NCI-H2171 treated with DMSO at 0.1 percent for 48 hours (cell line): ENCODE measurements at regions not wholly inside any gene's neighbourhood (a gene's known extent, or its start where the extent isn't known, plus 50 kb on each side); places are given as distances from the start of the nearest gene placed in this dataset.
"Not testable (repeated sequence)": the region's sequence is repeated elsewhere in the genome, so short reads cannot be mapped to it uniquely, and the experiment has no call there.

Experiments used
- DNase-seq: peaks from one replicate; lab custom pipeline; 2025; lab: John Stamatoyannopoulos, UW

DNA sequence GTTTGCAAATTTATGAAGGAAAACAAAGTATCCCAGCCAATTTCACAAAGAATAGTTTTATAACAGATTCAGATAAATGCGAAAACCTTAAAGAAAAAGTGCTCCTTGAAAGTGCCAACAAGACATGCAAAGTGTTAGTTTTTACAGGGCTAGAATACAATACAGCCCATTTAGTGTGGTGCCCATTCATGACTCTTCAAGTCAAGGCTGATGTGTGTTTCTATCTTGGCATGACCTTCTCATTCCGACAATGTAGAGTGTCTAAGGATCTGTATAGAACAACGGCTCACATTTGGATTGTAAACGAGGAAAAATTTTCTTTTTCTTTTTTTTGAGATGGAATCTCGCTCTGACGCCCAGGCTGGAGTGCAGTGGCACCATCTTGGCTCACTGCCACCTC lies 205.2 kb upstream of the SEMA6A start:
- DNase-seq: no peak

DNA sequence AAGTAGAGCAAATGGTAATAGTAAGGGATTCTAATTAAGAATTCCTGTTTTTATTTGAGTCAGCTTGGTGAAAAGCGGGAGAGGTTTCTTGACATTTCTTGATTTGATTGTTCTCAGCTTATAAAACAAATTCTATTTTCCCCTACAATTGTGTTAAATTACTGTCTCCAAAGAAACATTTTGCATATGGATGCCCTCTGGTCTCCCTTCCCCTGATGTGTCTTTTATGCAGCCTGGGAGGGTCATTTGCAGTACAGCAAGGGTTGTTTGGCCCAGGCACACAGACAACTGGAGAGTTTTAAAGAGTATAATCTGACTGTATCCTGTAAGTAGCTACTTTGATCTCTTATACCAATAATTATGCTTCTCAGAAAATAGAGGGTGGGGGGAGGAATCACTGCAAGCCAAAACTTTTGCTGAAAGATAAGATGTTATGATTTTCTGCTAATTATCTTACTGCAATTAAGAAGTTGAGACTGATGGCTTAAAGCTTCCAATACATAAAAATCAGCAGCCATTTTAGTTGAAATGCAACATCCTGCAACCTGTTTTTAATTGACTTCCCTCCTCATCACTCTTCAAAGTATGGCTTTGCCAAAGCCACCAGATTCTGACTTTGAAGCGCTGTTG lies 204.1 kb upstream of the SEMA6A start:
- no peak for DNase-seq

DNA sequence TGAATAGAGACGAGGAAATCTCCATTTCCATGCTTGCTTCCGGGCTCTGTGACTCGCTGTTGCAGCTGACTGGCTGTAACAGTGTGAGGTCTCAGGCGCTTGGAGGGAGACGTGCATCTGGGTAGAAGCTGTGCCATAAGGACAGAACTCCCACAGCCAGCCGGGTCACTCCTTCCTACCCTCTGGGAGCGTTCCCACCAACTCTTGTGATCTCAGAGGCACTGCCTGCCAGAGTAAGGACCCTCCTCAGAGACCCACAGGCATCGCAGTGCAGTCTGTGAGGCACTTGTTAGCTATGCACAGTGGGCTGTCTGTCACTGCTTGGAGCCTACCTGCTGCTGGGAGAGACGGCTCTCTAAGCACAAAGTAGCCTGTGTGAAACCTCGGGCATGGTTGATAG lies 203.4 kb upstream of the SEMA6A start:
- DNase-seq: no peak

DNA sequence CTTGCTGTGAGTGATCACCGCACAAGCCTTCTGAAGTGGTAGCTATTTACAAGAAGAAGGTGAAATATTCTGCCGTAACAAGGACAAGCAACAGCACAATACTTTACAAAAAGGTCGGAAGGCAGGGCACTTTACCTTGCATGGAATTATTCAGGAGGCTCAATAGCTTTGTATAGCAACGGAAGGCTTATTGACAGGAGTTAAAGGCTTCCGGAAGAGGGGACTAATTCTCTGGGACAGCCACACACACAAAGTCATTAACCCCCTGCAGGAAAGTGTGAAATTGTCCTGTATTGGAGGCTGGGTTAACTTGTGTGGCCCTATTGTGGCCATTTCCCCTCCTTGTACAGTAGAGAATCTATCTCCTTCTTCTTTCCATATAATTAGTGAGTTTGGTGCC lies 199.3 kb upstream of the SEMA6A start:
- DNase-seq: no peak

DNA sequence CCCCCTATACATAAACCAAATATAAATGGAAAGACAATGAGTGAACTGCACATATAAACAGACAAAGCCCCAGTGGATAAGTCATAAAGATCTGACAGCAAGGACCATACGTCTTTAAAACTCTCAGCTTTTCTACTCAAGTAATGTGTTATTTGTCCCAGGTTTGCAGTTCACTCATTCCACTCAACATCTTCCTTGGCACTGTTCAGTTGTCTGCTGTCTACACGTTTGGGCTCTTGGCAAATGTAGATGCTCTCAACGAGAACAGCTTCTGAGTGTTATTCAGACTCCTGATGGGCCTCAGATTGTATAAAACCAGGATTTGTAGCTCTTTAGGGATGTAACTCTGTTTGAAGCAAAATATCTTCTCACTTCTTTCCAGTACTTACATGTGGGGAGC lies 198.2 kb upstream of the SEMA6A start:
- no peak for DNase-seq

DNA sequence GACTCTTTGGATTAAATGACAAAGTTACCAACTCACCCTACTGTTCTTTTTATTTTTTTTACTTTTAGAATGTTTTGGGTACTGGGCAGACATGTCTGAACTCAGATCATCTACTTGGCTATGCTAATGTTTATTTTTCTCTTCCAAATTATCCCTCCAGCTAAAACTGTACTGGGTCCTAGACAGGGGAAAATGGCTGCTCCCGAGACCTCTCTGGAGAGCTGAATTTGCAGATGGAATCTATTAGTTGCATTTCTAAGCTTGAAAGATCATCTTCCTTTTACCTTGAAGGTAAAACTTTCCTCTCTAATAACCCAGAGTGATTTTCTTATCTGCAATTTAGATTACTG lies 197.5 kb upstream of the SEMA6A start:
- no peak for DNase-seq

DNA sequence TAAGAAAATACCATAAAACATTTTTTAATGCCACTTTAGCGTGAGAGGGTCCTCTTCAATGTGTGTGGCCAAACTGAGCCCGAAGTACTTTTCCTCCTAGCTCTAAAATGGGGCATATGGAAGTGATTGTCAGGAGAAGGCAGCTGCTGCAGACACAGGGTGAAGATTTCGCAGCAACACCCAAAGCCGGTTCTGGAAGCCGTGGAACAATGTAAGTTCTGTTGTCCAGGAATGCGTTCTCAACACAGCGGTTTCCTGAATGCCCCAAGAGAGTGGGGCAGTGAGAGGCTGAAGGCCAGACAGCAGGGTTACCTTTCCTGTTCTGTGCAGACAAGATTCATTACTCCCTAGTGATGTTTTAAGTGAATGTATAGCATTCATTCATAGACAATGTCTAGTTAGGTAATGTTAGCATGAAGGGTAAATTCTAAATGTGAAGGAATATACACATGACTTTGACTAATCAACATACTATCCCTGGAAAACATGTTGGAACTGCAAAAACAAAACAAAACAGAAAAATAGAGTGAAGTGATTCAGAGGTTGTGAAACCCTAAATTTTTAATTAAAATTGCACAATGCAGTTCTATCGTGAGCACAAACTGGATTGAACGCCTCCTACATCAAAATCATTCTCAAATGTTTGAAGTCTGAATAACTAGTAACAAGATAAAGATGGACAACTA lies 197.0 kb upstream of the SEMA6A start:
- DNase-seq: no peak

DNA sequence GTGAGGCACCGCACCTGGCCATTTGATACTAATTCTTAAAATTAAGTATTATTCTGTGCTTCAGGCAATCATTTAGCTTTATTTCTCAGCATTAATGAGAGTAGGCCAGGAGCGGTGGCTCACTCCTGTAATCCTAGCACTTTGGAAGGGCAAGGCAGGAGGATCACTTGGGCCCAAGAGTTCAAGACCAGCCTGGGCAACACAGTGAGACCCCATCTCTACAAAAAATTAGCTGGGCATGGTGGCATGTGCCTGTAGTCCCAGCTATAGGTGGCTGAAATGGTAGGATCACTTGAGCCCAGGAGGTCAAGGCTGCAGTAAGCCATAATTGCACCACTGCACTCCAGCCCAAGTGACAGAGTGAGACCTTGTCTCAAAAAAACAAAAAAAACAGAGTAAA lies 195.3 kb upstream of the SEMA6A start:
- DNase-seq: not testable (repeated sequence)

DNA sequence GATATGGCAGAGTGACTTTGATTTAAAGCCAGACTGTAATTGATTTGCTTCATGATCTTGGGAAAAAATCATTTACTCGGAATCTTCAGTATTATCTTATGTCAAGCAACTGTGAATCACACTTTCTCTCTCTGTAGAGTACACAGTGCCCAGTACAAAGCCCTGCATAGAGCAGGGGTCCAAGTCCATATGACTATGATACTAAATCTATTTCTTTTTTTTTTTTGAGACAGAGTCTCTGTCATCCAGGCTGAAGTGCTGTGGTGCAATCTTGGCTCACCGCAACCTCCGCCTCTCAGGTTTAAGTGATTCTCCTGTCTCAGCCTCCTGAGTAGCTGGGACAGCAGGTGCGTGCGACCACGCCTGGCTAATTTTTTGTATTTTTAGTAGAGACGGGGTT lies 194.8 kb upstream of the SEMA6A start:
- no peak for DNase-seq

DNA sequence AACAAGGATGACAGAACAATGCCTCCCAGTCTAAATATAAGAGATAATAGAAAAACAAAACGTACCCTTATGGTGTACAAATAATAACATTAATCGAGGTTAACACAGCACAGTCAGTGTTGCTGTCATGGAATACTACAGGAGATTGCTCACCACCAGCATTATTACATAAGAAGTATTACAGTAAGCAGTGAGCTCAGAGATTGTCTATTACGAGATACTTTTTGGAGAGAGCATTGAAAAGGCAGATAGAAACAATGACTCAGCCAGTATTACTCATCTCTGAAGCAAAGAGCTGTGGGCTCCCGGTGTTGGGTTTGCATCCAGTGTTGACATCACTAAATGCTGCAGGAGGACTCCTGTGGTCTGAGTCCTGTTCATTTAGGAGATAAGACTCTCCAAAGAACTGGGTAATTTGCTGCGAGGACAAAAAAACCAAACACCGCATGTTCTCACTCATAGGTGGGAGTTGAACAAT lies 191.9 kb upstream of the SEMA6A start:
- no peak for DNase-seq

DNA sequence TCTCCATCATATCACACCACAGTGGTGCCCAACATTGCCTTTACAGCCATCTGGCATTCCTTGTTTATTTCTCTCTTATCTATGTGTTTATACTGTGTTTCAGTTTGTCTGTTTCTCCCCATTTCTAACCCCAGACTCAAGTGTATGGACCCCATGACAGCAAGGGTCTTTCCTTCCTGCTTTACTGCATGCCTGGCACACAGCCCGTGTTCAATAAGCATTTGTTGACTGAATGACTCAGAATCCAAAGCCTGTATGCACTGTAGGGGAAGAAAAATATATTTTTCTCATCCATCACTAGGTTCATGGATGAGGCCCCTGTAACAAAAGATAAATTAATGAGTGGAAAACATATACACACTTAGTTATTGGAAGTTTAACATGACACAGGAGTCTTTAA lies 190.8 kb upstream of the SEMA6A start:
- DNase-seq: no peak

DNA sequence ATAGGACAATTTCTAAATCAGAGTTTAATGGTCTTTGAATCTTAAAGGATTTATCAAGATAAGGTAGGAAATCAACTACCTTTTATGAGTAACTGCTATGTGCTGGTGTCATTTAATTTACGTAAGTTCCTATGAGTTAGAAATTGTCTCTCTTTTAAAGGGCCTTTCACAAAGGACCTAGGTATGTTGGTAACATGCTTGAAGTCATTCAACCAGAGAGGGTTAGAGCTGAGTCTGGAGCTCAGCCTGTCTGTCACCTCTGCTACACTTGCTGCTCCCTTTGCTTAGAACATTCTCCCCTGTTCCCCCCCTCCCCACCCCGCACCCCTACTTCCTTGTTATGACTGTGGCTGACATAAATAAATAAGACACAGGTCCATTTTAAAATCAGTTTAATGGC lies 190.3 kb upstream of the SEMA6A start:
- DNase-seq: no peak

DNA sequence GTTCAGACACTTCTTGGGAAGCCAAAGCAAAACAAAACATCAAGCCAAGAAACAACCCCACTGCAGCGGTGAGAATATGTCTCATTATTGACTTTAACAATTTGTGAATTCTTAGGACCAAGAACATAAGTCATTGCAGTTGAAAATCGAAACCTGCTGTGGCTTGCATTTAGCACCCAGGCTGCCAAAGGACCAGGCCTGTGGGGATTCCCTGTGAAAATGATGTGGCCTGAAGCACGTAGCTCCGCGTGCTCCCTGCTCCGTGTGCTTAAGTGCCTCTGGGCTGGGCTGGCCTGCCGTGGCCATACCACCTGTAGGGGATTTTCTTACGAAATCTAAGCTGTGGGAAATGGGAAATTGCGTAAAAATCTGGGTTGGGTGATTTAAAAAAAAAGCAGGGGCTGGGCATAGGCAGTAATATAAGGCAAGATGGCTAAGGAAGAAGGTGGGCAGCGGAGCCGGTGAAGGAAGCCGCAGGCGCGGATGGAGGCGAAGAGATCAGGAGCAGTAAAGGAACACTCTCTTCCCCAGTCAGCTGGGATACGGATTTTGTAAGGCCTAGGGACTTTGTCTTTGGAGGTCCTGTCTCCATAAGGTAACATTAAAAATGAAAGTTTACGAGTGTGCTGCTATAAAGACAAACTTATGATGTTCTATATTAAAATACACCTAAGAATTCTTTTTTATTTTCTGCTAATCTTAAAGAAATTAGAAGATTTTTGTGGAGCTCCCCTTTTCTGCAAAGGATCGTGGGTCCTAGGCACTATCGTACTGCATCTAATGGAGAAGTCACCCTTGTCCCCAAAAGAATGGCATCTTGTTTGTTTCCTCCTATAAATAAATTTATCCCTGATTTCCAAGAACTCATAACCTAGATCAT lies 189.6 kb upstream of the SEMA6A start:
- DNase-seq: no peak

DNA sequence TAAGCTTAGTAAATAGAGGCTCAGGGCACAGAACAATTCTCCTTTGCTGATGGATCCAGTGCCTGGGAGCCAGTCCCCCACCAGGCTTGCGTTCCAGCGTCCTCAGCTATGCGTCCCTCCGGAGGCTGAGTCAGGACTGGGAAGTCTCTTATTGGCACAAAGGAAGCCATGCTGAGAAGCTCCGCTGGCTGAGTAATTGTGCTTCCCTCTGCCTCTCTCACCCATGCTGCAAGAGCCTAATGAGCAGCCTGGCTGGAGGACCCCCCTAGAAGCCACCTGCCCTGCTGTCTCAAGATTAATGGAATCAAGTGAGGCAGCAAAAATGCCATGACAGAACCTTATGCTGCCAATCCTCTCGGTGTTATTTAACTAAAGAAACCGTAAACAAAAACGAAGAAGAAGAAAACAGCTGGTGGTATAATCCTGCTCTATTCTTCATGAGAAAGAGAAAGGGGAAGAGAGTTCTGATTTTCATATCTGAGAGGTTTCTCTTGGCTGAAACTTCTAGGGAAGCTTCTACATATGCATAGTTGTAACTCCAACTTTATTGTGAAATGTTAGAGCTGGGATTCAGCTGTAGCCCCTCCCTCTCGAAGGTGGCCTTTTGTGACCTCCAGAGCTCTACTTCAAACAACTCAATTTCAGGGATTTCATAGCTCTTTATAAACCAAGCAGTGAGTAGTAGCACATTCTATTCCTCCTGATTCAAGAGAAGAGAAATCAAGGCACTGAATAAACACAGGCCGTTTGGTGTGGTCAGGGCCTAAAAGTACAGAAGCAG lies 185.4 kb upstream of the SEMA6A start:
- DNase-seq: peak; percentile 85

DNA sequence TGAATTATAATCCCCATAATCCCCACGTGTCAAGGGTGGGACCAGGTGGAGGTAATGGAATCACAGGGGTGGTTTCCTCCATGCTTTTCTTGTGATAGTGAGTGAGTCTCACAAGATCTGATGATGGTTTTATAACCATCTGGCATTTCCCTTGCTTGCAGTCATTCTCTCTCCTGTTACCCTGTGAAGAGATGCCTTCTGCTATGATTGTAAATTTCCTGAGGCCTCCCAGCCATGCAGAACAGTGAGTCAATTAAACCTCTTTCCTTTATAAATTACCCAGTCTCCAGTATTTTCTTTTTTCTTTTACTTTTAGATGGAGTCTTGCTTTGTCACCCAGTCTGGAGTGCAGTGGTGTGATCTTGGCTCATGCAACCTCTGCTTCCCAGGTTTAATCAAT lies 182.7 kb upstream of the SEMA6A start:
- no peak for DNase-seq

DNA sequence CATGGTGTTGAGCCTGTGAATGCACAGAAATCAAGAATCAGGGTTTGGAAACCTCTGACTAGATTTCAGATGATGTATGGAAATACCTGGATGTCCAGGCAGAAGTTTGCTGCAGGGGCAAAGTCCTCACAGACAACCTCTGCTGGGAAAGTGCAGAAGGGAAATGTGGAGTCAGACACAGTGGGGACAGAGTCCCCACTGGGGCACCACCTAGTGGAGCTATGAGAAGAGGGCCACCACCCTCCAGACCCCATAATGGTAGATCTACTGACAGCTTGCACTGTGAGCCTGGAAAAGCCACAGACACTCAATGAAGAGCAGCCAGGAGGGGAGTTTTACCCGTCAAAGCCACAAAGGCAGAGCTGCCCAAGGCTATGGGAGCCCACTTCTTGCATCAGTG lies 181.9 kb upstream of the SEMA6A start:
- no peak for DNase-seq

DNA sequence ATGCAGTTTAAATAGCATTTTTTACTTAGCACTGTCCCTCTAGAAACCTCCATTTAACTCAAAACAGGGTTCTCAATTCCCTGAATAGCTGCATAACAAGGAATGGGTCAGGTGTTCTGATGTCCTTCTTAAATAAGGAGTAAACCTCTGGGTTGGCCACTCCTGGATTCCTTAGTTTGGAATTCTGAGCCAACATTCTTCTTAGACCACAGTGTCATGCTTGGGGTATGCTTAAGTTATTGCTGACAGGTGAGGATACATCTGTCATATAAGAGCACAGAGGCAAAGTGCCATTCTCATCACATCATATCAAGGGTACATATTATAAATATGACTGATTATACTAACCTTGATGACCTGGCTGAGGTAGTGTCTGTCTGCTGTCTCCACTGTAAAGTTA lies 179.9 kb upstream of the SEMA6A start:
- no peak for DNase-seq

DNA sequence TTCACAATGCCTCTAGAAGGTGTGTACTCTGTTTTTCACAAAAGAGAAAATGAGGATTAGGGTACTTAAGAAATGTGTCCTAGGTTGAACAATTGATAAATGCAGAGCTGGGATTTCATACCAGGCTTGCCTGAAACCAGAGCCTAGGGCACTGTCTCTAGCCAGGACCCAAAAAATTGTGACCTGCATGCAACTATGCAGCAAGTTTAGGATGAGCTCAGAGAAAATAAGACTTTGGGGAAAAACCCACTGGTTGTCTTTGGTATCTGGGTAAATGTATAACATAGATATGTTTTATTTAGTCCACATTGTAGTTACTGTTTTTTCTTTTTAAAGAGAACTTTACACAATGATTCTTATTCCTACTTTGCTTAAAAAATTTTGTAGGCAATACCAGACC lies 177.1 kb upstream of the SEMA6A start:
- no peak for DNase-seq

DNA sequence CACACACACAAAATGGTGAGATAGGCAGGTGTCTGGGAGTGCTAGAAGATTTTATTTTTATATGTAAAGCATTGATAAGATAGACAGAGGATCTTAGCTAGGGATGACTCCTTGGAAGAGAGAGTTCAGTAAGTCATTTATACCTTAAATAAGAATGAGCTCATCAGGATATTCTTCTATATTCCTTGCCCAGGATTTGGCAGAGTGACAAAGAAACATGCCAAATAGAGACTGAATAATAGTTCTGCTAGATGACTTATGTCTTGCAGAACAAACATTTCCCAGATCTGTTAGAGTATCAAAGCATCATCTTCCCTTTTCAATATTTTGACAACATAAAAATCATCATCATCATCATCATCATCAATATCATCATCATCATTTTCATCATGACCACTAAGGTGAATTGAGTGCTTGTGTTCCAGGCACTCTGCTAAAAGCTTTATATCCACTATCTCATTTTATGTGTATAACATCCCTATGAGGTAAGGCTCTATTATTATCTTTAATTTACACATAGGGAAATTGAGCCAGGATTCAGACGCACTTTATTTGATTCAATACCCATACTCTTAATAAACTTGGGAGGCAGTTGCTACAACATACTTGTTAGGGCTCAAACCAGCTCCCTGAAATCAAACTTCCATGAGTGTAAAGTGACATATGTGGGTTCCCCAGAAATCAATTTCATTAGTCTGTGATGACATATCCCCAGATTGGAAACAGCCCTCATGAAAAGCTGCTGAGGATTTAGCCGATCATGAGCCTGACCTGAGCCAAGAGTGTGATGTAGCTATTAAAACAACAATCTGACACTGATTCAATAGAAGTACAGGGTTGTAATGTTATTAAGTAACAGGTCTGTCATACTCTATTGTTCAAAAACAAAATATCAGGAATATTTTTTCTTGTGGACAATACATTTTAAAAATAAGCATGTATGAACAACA lies 176.3 kb upstream of the SEMA6A start:
- DNase-seq: no peak

DNA sequence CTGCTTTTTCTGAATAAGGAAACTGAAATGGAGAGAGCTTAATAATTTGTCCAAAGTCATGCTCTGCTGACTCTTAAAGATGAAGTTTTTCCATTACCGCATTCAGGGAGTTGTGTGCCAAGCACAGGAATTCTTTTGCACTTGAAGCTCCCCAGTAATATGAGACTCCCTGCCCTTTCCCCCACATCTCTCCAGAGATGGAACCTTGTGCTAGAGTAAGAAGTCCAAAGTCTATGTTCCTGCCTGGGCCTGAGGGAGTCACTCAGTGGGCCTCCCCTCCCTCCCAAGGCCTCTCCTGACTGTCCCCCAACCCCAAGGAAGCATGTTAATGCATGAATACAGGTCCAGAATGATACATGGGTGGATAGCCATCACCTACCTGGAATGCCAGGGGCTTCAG lies 173.3 kb upstream of the SEMA6A start:
- DNase-seq: no peak

DNA sequence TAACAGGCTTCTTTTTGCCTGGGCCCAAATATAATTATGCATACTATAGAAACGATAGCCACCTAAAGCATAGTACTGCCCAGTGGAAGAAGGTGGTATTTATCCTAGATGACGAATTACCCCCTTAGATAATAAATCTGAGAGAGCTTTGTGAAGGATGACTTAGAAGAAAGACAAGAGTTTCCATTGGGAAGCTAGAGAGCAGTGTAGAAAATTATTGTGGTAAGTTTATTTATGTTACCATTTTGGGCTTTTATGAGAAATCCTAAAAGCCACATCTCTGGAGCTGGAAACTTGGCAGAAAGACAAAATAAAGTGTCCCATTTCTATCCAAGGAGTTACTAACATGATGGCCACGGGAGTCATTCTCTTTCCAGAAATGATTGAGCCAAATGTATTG lies 172.0 kb upstream of the SEMA6A start:
- DNase-seq: no peak
